Nephron progenitor cell (in vitro differentiated cells): ENCODE measurements at regions not wholly inside any gene's neighbourhood (a gene's known extent, or its start where the extent isn't known, plus 50 kb on each side); places are given as distances from the start of the nearest gene placed in this dataset.
"Not testable (repeated sequence)": the region's sequence is repeated elsewhere in the genome, so short reads cannot be mapped to it uniquely, and the experiment has no call there.

Experiments used
- DNase-seq: peaks from one replicate; pipeline ENCODE4 v3.0.0; 2021
- H3K27ac Mint-ChIP-seq: 2 replicates; pipeline ENCODE4 v1.8.0; 2021; ENCODE audit warnings: mild to moderate bottlenecking, moderate library complexity, mixed read lengths
- H3K27me3 Mint-ChIP-seq: 2 replicates; pipeline ENCODE4 v1.8.0; 2021; ENCODE audit warnings: mild to moderate bottlenecking, low read depth, mixed read lengths; ENCODE audit not compliant: poor library complexity
- H3K36me3 Mint-ChIP-seq: 2 replicates; pipeline ENCODE4 v1.8.0; 2021; ENCODE audit warnings: low read depth, mixed read lengths
- H3K4me1 Mint-ChIP-seq: 2 replicates; pipeline ENCODE4 v1.8.0; 2021; ENCODE audit warnings: mixed read lengths
- H3K4me3 Mint-ChIP-seq: 2 replicates; pipeline ENCODE4 v1.8.0; 2021; ENCODE audit warnings: mild to moderate bottlenecking, moderate library complexity, mixed read lengths
- H3K9me3 Mint-ChIP-seq: 2 replicates; pipeline ENCODE4 v1.8.0; 2021; ENCODE audit warnings: mild to moderate bottlenecking, moderate library complexity, mixed read lengths
- TF ChIP-seq, protein P1 (sequence below): fragments of 200-600 bp; sonication (generic); IDR thresholded peaks from 2 replicates; pipeline ENCODE4 v1.5.0; 2021; ENCODE audit warnings: antibody characterized with exemption

DNA sequence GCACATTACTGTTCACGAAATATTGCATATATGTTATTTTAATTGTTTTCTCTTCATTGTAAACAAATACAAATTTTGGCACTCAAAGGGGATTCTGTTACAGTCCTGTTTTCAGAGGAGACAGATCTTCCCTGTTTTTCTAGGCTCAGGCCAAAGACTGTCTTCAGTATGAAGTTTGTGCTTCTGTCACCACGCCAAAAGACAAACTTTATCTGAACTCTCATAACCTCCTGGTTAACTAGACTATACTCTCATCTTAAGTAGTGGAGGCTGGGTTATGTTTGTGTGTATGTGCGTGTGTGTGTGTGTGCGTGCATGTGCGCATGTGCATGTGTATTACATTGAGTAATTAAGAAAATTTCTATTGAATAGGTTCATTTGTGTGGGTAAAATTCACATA, 676.8 kb upstream of the HS3ST1 start:
- no peak for DNase-seq
- peaks cover 3% of the 10 kb centered on the region for H3K9me3 Mint-ChIP-seq
- H3K27me3 Mint-ChIP-seq, result no peaks in the 10 kb centered on the region
- TF ChIP-seq, protein P1, sequence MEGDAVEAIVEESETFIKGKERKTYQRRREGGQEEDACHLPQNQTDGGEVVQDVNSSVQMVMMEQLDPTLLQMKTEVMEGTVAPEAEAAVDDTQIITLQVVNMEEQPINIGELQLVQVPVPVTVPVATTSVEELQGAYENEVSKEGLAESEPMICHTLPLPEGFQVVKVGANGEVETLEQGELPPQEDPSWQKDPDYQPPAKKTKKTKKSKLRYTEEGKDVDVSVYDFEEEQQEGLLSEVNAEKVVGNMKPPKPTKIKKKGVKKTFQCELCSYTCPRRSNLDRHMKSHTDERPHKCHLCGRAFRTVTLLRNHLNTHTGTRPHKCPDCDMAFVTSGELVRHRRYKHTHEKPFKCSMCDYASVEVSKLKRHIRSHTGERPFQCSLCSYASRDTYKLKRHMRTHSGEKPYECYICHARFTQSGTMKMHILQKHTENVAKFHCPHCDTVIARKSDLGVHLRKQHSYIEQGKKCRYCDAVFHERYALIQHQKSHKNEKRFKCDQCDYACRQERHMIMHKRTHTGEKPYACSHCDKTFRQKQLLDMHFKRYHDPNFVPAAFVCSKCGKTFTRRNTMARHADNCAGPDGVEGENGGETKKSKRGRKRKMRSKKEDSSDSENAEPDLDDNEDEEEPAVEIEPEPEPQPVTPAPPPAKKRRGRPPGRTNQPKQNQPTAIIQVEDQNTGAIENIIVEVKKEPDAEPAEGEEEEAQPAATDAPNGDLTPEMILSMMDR, result no peak
- H3K27ac Mint-ChIP-seq, result no peak overlapping the region
- H3K36me3 Mint-ChIP-seq, result no peaks in the 10 kb centered on the region
- no peaks in the 10 kb centered on the region for H3K4me1 Mint-ChIP-seq
- H3K4me3 Mint-ChIP-seq, result no peak overlapping the region

DNA sequence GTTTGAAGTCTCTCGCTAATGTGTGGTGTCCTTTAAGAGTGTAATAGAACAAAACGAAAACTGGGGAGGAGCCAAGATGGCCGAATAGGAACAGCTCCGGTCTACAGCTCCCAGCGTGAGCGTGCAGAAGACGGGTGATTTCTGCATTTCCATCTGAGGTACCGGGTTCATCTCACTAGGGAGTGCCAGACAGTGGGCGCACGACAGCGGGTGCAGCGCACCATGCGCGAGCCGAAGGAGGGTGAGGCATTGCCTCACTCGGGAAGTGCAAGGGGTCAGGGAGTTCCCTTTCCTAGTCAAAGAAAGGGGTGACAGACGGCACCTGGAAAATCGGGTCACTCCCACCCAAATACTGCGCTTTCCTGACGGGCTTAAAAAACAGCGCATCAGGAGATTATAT, 661.2 kb upstream of the HS3ST1 start:
- H3K27ac Mint-ChIP-seq, H3K4me3 Mint-ChIP-seq, H3K27me3 Mint-ChIP-seq, DNase-seq, H3K36me3 Mint-ChIP-seq, H3K4me1 Mint-ChIP-seq: not testable (repeated sequence)
- H3K9me3 Mint-ChIP-seq, result peaks cover 39% of the 10 kb centered on the region

DNA sequence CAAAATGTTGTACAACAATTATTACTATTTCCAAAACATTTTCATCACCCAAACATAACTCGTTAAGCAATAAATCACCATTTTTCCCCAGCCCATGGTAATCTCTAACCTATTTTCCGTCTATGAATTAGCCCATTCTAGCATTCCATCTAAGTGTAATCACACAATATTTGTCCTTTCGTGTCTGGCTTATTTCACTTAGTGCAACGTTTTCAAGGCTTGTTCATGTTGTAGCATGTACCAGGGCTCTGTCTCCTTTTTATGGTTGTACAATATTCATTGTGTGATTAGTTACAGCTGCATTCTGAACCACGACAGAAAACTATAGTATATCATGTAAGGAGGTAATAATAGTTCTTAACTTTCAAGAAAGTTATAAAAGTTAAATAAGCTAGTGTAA, 656.0 kb upstream of the HS3ST1 start:
- H3K9me3 Mint-ChIP-seq, result peaks cover 21% of the 10 kb centered on the region
- H3K27me3 Mint-ChIP-seq, result no peaks in the 10 kb centered on the region
- no peak overlapping the region for H3K27ac Mint-ChIP-seq
- TF ChIP-seq, protein P1, result no peak
- DNase-seq, result no peak
- no peaks in the 10 kb centered on the region for H3K4me1 Mint-ChIP-seq
- no peak overlapping the region for H3K4me3 Mint-ChIP-seq
- no peaks in the 10 kb centered on the region for H3K36me3 Mint-ChIP-seq

DNA sequence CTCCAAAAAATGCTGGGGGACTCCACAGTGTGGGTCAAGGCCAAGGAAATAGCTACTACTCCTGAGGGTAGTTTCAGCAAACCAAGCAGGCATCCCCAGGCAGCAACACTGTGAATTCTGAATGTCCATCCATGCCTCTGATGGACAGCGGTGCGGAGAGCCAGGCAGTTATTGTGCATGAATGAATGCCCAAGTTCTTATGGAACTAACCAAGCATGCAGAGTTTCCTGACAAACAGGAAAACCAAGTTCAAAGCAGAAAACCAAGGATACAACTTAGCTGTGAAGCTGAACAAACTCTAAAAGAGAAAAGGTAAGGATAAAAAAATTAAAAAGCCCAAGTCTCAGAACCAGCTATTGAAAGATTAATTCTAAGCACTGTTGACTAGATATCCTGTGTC, 642.6 kb upstream of the HS3ST1 start:
- H3K27ac Mint-ChIP-seq, result no peak overlapping the region
- H3K27me3 Mint-ChIP-seq, result peaks cover 3% of the 10 kb centered on the region
- no peak for DNase-seq
- no peak overlapping the region for H3K4me3 Mint-ChIP-seq
- H3K36me3 Mint-ChIP-seq, result no peaks in the 10 kb centered on the region
- no peaks in the 10 kb centered on the region for H3K4me1 Mint-ChIP-seq
- no peaks in the 10 kb centered on the region for H3K9me3 Mint-ChIP-seq
- TF ChIP-seq, protein P1, result no peak

GRCh38 chr4:12053966-12054365, 625.3 kb upstream of the HS3ST1 start:
- H3K27me3 Mint-ChIP-seq, result peaks cover 6% of the 10 kb centered on the region
- H3K36me3 Mint-ChIP-seq, result no peaks in the 10 kb centered on the region
- H3K27ac Mint-ChIP-seq, result no peak overlapping the region
- no peaks in the 10 kb centered on the region for H3K4me1 Mint-ChIP-seq
- no peaks in the 10 kb centered on the region for H3K9me3 Mint-ChIP-seq
- DNase-seq, result no peak
- TF ChIP-seq, protein P1, result no peak
- no peak overlapping the region for H3K4me3 Mint-ChIP-seq

- no peaks in the 10 kb centered on the region for H3K4me1 Mint-ChIP-seq
- H3K4me3 Mint-ChIP-seq, result no peak overlapping the region
- no peak overlapping the region for H3K27ac Mint-ChIP-seq
- H3K27me3 Mint-ChIP-seq, result peaks cover 6% of the 10 kb centered on the region
- TF ChIP-seq, protein P1, result no peak
- no peak for DNase-seq
- no peaks in the 10 kb centered on the region for H3K36me3 Mint-ChIP-seq
- no peaks in the 10 kb centered on the region for H3K9me3 Mint-ChIP-seq
Measured at GRCh38 chr4:12053556-12053955, 624.9 kb upstream of the HS3ST1 start.

DNA sequence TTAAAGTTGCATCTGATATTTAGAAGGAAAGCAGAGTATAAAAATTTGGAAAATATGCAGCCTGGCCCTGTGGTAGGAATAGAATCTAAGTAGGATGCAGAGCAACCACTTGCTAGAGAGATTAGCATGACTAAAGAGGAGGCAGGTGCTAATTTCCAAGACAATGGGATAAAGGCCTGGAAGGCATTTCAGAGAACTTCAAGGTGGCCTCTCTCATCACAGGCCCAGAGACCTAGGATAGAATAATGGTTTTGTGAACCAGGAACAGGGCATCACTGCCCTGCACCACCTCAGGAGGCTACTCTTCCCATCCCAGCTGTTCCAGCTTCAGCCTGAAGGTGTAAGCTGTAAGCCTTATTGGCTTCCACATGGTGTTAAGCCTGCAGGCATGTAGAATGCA, 621.7 kb upstream of the HS3ST1 start:
- no peak overlapping the region for H3K4me3 Mint-ChIP-seq
- H3K36me3 Mint-ChIP-seq, result no peaks in the 10 kb centered on the region
- no peaks in the 10 kb centered on the region for H3K9me3 Mint-ChIP-seq
- no peak overlapping the region for H3K27ac Mint-ChIP-seq
- TF ChIP-seq, protein P1, result no peak
- H3K4me1 Mint-ChIP-seq, result no peaks in the 10 kb centered on the region
- DNase-seq, result no peak
- H3K27me3 Mint-ChIP-seq, result peaks cover 3% of the 10 kb centered on the region
